Anterior cingulate cortex (tissue), 58 donors: ENCODE measurements at regions not wholly inside any gene's neighbourhood (a gene's known extent, or its start where the extent isn't known, plus 50 kb on each side); places are given as distances from the start of the nearest gene placed in this dataset.
"Not testable (repeated sequence)": the region's sequence is repeated elsewhere in the genome, so short reads cannot be mapped to it uniquely, and the experiment has no call there.

Experiments
- DNase-seq, 58 donors: peaks; one replicate each; lab custom pipeline; 2025; lab: John Stamatoyannopoulos, UW

- no peak for DNase-seq
Observed at GRCh38 chr7:156028521-156028920, 216.3 kb upstream of the SHH start.

DNA sequence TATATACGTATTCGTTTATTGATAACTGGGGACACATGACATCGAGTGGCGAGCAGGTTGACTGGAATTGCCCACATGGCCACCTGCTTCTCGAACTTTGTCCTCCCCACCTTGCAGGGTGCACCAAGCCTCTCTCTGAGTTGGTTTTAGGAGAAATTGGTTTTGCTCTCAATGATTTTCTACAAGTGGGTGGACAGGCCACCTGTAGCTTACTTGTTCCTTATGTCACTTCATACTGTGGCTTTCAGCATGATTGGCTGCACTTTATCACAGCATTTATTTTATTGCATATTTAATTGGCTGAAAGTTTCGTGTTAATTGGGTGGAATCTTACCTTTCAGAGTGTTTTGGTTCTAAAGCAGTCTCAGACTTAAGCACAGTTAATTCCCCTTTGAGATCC lies 215.6 kb upstream of the SHH start:
- DNase-seq = no peak

DNA sequence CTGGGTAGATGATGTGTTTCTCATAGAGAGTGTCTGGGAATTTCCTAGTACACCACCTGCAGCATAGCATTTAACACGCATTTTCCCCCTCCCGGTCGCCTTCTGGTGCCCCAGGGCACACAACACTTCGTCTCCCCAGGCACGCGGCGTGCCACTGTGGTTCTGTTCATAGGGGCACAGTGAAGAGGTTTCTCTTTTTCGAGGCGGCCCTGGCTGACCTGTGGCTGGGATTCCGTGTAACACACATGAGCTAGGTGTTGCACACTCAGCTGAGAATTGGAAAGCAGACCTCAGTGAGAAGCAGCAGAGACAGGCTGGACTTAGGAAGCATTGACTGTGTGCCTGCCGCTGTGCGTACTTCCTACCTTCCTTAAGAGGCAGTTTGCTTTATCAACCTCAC lies 214.3 kb upstream of the SHH start:
- DNase-seq = no peak

- no peak for DNase-seq
Observed at GRCh38 chr7:156026076-156026600, 213.9 kb upstream of the SHH start.

DNA sequence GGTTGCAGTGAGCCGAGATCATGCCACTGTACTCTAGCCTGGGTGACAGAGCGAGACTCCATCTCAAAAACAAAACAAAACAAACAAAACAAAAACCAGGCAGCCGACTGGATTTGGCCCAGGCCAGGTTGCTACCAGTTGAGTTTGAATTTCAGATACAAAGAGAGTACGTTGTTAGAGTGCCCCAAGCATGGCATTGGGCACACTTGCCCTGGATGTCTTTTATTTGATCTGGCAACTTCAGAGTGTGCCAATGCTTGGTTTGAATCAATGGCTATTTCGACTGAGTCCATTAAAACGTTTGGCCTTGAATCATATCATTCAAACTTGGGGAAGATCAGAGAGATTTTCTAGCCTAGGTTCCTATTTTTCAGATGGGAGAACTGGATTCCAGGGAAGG lies 213.4 kb upstream of the SHH start:
- DNase-seq = no peak

DNA sequence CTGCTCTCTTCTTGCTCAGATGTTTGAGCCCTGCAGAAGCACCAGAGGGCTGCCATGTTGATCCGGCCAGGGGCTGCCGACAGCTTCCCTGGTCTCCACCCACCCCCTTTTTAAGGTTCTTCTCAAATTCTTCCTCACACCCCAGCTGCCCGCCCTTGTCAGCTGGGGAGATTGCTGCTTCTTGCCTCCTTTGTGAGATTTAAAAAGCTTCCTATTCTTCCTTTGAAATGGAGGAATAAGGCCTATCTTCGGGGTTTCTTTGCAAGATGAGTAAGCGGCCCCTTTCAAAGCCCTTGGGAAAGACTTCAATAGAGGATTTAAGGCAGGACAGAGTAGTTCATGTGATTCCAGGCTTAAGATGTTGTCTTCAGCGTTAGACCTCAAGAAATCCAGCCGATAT lies 211.9 kb upstream of the SHH start:
- DNase-seq = no peak

- DNase-seq = no peak
Observed at GRCh38 chr7:156022483-156023459, 210.5 kb upstream of the SHH start.

DNA sequence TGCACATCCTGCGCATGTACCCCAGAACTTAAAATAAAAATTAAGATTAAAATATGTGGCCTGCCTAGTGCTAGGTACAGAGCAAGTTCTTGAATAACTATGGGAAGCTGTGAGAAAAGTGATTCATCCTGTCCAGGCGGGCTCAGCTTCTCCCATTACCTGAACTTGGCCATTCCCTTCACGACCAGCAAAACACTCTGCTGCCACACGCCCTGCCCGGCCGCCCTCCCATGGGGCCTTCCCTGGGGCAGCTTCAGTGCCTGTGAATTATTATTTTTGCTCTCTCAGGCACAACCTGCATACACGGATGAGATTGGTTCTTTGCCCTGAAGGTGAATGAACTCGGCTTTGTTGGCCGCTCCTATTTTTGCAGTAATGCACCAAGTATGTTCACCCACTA lies 209.2 kb upstream of the SHH start:
- no peak for DNase-seq

DNA sequence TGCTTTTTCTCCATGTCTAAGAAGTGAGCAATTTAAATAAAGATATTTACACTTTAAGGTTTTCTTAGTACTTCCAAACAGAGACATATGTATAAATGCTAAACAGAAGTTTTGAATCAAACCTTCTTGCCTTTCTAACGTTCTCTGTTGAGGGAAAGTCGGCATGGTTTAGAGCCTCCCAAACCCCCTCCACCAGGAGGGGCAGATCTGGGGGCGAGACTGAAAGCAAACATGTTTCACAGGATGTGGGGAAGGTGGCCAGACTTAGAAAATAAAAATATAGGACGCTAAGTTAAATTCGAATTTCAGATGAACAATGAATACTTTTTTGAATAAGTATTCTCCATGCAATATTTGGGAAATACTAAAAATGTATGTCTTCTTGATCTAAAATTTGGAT lies 208.3 kb upstream of the SHH start:
- no peak for DNase-seq

DNA sequence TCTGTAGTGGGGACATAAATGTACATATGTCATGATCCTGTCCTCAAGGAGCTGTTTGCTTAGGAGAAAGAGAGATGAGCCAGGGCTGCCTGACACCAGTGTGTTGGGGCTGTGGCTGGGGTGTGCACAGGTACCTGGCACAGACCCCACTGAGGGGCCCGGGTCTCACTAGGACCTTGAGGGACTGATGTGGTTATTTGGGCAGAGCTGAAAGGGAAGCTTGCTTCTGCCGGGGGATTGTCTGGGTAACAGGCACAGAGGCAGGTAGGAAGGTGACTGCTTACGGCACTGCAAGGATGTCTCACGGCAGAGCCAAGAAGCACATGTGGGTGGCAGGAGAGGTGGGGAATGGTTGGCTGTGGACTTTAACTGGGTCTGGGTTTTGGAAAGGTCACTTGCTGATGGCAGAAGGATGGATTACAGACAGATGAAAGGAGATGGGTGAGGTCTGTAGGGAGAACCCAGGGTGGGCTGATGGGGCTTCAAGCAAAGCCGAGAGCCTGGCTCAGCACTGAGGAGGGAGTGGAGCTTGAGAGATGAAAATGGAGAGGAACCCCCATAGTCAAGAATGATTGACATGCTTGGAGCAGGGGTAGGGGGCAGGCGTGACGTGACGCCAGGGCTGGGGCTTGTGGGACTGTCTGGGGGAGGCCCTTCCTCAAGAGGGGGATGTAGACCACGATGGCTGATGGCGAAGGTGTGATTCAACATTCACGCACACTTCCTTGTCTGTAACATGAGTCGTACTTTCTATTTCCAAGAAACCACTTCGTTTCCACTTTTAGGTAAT lies 207.7 kb upstream of the SHH start:
- no peak for DNase-seq

GRCh38 chr7:156019308-156019707 lies 207.0 kb upstream of the SHH start:
- no peak for DNase-seq

- no peak for DNase-seq
Observed at GRCh38 chr7:156017916-156018700, 205.8 kb upstream of the SHH start.

GRCh38 chr7:156017431-156017830 lies 205.2 kb upstream of the SHH start:
- no peak for DNase-seq

GRCh38 chr7:156015237-156016020 lies 203.2 kb upstream of the SHH start:
- no peak for DNase-seq

GRCh38 chr7:156014808-156015207 lies 202.5 kb upstream of the SHH start:
- no peak for DNase-seq

DNA sequence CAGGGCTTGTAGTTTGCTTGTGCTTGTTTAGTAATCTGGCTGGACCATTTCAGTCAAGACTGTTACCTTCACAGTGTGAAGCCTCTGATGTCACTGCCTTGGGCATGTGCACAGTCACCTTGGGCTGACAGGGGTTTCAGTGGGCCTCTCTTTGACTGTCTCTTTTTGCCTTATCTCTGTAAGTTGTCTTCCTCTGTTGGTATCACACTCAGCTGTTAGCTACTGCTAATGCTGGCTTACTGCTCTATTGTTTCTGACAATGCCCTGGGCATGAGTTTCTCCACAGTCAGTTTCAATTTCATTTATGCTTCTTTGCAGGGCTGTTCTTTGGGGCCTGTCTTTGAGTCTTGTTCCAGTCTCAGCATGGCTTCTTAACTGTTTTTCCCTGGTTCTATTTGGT lies 201.9 kb upstream of the SHH start:
- DNase-seq = no peak

GRCh38 chr7:156012412-156012811 lies 200.1 kb upstream of the SHH start:
- no peak for DNase-seq

DNA sequence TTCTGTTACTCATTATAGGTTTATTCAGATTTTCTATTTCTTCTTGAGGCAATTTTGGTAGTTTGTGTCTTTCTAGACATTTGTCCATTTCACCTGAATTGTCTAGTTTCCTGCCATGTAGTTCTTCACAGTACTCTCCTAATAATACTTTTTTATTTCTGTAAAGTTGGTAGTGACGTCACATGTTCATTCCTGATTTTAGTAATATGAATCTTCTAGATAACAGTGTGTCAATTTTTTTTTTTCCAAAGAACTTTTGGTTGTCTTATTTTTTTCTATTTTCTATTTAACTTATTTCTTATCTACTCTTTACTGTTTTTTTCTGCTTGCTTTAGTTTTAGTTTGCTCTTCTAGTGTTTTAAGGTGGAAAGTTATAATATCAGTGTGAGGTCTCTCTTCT lies 197.3 kb upstream of the SHH start:
- no peak for DNase-seq

DNA sequence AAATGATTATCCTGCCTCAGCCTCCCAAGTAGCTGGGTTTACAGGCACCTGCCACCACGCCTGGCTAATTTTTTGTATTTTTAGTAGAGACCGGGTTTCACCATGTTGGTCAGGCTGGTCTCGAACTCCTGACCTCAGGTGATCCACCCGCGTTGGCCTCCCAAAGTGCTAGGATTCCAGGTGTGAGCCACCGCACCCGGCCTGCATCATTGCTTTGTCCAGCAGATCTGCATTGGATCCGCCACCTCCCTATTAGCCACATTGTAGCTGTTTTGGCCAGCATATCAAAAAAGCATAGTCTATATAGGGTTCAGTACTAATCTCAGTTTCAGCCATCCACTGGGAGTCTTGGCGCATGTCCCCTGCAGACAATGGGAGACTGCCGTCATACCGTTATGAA lies 194.6 kb upstream of the SHH start:
- not testable (repeated sequence) for DNase-seq

DNA sequence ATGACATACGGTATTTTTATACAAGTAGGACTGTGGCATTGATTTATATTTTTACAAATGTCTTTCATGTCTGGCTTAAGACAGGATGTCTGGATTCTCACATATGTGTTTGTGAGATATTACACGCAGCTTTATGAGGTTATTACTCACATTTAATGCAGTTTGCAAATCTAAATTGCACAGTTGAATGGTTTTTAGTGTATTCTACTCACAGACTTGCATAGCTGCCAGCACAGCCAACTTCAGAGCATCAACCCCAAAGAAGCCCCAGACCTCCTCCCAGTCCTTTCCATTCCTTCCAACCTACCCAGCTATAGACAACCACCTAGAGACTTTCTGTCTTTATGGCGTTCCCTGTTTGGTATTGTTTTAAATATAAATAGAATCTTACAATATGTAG lies 193.8 kb upstream of the SHH start:
- DNase-seq = no peak
